Right atrium auricular region (tissue), 2 donors: ENCODE measurements at regions not wholly inside any gene's neighbourhood (a gene's known extent, or its start where the extent isn't known, plus 50 kb on each side); places are given as distances from the start of the nearest gene placed in this dataset.
"Not testable (repeated sequence)": the region's sequence is repeated elsewhere in the genome, so short reads cannot be mapped to it uniquely, and the experiment has no call there.

Experiments
- DNase-seq: peaks from one replicate; pipeline ENCODE4 v3.0.0-alpha.2; 2019; ENCODE audit warnings: low spot score
- H3K27ac ChIP-seq, 2 donors: fragments of 200-600 bp; sonication (generic); 1 replicate in 1 of 2; 2 replicates in 1 of 2; pipeline ENCODE4 v1.5.1; 2016 to 2019
- H3K27me3 ChIP-seq, 2 donors: fragments of 200-600 bp; sonication (generic); one replicate each; pipeline versions ENCODE4 v1.5.1 to v1.6.0; 2017 to 2019
- H3K36me3 ChIP-seq: fragments of 200-600 bp; sonication (generic); one replicate; pipeline ENCODE4 v1.5.1; 2016
- H3K4me1 ChIP-seq, 2 donors: fragments of 200-600 bp; sonication (generic); one replicate each; pipeline versions ENCODE4 v1.5.1 to v1.6.0; 2017 to 2019
- H3K4me3 ChIP-seq, 2 donors: fragments of 200-600 bp; sonication (generic); 1 replicate in 1 of 2; 2 replicates in 1 of 2; pipeline ENCODE4 v1.5.1; 2017 to 2019; ENCODE audit warnings: mild to moderate bottlenecking in 1 of 2, moderate library complexity in 1 of 2
- H3K9me3 ChIP-seq, 2 donors: fragments of 200-600 bp; sonication (generic); one replicate each; pipeline ENCODE4 v1.5.1; 2019
- CTCF ChIP-seq, 2 donors: fragments of 200-600 bp; sonication (generic); IDR thresholded peaks; one replicate each; pipeline ENCODE4 v1.5.1; 2019; ENCODE audit warnings: antibody characterized with exemption in 2 of 2

GRCh38 chr2:210991107-210991506 lies 434.7 kb downstream of the CPS1 start:
- Histone ChIP-seq H3K4me1 (no peaks in the 10 kb centered on the region), H3K27me3 (no peaks in the 10 kb centered on the region), H3K27ac (no peak overlapping the region), H3K4me3 (no peak overlapping the region), H3K36me3 (no peaks in the 10 kb centered on the region), H3K9me3 (peaks cover 0 to 14% of the 10 kb centered on the region in 2 donors)
- no peak for DNase-seq
- TF ChIP-seq CTCF (IDR thresholded peaks at IDR 0.05) = no peak

DNA sequence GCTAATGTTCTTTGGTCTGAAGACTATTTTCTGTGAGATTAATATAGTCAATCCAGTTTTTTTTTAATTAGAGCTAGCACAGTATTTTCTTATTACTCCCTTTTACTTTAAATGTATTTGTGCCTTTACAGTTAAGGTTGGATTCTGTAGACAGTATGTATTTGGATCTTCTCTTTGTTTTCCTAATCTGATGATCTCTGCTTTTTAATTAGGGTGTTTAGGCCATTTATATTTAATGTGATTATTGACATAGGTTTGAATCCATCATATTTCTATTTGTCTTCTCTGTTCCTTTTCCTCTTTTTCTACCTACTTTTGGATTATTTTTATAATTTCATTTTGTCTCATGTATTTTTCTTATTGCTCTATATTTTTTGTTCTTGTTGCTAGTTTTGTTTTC lies 437.7 kb downstream of the CPS1 start:
- TF ChIP-seq CTCF (IDR thresholded peaks at IDR 0.05) = no peak
- Histone ChIP-seq H3K9me3 (peaks cover 0 to 14% of the 10 kb centered on the region in 2 donors), H3K4me3 (no peak overlapping the region), H3K36me3 (no peaks in the 10 kb centered on the region), H3K27me3 (no peaks in the 10 kb centered on the region), H3K27ac (no peak overlapping the region), H3K4me1 (no peaks in the 10 kb centered on the region)
- no peak for DNase-seq

GRCh38 chr2:210997373-210997772 lies 441.0 kb downstream of the CPS1 start:
- H3K36me3 ChIP-seq = no peaks in the 10 kb centered on the region
- no peak for DNase-seq
- no peak for TF ChIP-seq CTCF (IDR thresholded peaks at IDR 0.05)
- H3K27ac ChIP-seq = no peak overlapping the region
- H3K4me1 ChIP-seq = no peaks in the 10 kb centered on the region
- H3K9me3 ChIP-seq = peaks cover 0 to 14% of the 10 kb centered on the region in 2 donors
- H3K4me3 ChIP-seq = no peak overlapping the region
- H3K27me3 ChIP-seq = no peaks in the 10 kb centered on the region

- Histone ChIP-seq H3K4me1 (no peaks in the 10 kb centered on the region), H3K9me3 (peaks cover 0 to 14% of the 10 kb centered on the region in 2 donors), H3K4me3 (no peak overlapping the region), H3K27me3 (no peaks in the 10 kb centered on the region), H3K36me3 (no peaks in the 10 kb centered on the region), H3K27ac (no peak overlapping the region)
- TF ChIP-seq CTCF (IDR thresholded peaks at IDR 0.05) = no peak
- no peak for DNase-seq
Measured at GRCh38 chr2:210998334-210998733, 441.9 kb downstream of the CPS1 start.

- TF ChIP-seq CTCF (IDR thresholded peaks at IDR 0.05) = no peak
- H3K27ac ChIP-seq = no peak overlapping the region
- H3K4me3 ChIP-seq = no peak overlapping the region
- no peaks in the 10 kb centered on the region for H3K36me3 ChIP-seq
- H3K4me1 ChIP-seq = no peaks in the 10 kb centered on the region
- no peak for DNase-seq
- no peaks in the 10 kb centered on the region for H3K27me3 ChIP-seq
- no peaks in the 10 kb centered on the region for H3K9me3 ChIP-seq
Measured at GRCh38 chr2:211014376-211014775, 458.0 kb downstream of the CPS1 start.

DNA sequence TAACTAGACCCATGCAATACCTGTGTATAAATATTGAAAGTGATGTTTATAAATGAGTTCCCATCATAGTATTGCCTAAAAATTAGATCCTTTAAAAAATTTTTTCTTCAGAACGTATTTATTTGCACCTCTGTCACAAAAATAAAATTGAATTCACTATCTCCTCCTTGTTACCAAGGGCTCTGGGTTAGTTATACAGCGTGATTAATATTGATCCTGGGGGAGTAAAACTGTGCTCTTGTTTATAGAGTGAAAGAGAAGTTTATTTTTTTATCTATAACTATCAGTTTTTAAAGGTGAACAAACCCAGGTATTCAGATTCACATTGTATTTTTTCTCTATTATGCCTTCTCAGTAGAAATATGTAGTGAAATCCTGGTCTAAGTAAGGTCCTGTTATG lies 458.5 kb downstream of the CPS1 start:
- H3K36me3 ChIP-seq = no peaks in the 10 kb centered on the region
- no peaks in the 10 kb centered on the region for H3K27me3 ChIP-seq
- TF ChIP-seq CTCF (IDR thresholded peaks at IDR 0.05) = no peak
- H3K27ac ChIP-seq = no peak overlapping the region
- no peak overlapping the region for H3K4me3 ChIP-seq
- DNase-seq = no peak
- H3K9me3 ChIP-seq = no peaks in the 10 kb centered on the region
- no peaks in the 10 kb centered on the region for H3K4me1 ChIP-seq

DNA sequence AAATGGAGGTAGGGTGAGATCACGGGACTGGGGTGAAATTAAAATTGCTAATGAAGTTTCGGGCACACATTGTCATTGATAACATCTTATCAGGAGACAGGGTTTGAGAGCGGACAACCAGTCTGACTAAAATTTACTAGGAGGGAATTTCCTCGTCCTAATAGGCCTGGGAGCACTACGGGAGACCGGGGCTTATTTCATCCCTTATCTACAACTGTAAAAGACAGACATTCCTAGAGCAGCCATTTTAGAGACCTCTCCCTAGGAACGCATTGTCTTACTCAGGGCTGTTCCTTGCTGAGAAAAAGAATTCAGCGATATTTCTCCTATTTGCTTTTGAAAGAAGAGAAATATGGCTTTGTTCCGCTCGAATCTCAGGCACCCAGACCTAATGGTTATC lies 468.7 kb downstream of the CPS1 start:
- H3K36me3 ChIP-seq, DNase-seq, H3K4me3 ChIP-seq, H3K4me1 ChIP-seq, H3K27ac ChIP-seq, H3K27me3 ChIP-seq: not testable (repeated sequence)
- H3K9me3 ChIP-seq = peaks cover 0 to 26% of the 10 kb centered on the region in 2 donors
